ENCODE measurements at regions not wholly inside any gene's neighbourhood (a gene's known extent, or its start where the extent isn't known, plus 50 kb on each side); places are given as distances from the start of the nearest gene placed in this dataset.

GRCh38 chr7:131867461-131867860 is 311.0 kb upstream of the PODXL start:
- DNase-seq (ENCODE audit: low read depth, low spot score) = no peak
- no peak overlapping the region for H3K4me3 ChIP-seq (ENCODE audit: low read depth, low read length)
- in situ Hi-C loops (cut with HindIII; ENCODE audit: low sequenced_read_pairs) = no loop called here
- TF ChIP-seq CTCF (IDR thresholded peaks at IDR 0.05; ENCODE audit: low read depth, low read length) = no peak

- DNase-seq (ENCODE audit: low read depth, low spot score) = no peak
- in situ Hi-C loops (cut with HindIII; ENCODE audit: low sequenced_read_pairs) = no loop called here
- no peak overlapping the region for H3K4me3 ChIP-seq (ENCODE audit: low read depth, low read length)
- no peak for TF ChIP-seq CTCF (IDR thresholded peaks at IDR 0.05; ENCODE audit: low read depth, low read length)
These were observed 309.5 kb upstream of the PODXL start for GRCh38 chr7:131865911-131866310.

GRCh38 chr7:131861620-131862346 is 305.4 kb upstream of the PODXL start:
- H3K4me3 ChIP-seq (ENCODE audit: low read depth, low read length) = no peak overlapping the region
- in situ Hi-C loops (cut with HindIII; ENCODE audit: low sequenced_read_pairs) = no loop called here
- DNase-seq (ENCODE audit: low read depth, low spot score) = peak; percentile 80
- TF ChIP-seq CTCF (IDR thresholded peaks at IDR 0.05; ENCODE audit: low read depth, low read length) = peak; percentile 41

- in situ Hi-C loops (cut with HindIII; ENCODE audit: low sequenced_read_pairs) = no loop called here
- peak; percentile 96 for TF ChIP-seq CTCF (IDR thresholded peaks at IDR 0.05; ENCODE audit: low read depth, low read length)
- H3K4me3 ChIP-seq (ENCODE audit: low read depth, low read length) = no peak overlapping the region
- peak; percentile 82 for DNase-seq (ENCODE audit: low read depth, low spot score)
These were observed 302.9 kb upstream of the PODXL start for GRCh38 chr7:131859147-131859821.

GRCh38 chr7:131858611-131859010 is 302.2 kb upstream of the PODXL start:
- TF ChIP-seq CTCF (IDR thresholded peaks at IDR 0.05; ENCODE audit: low read depth, low read length) = no peak
- no peak overlapping the region for H3K4me3 ChIP-seq (ENCODE audit: low read depth, low read length)
- in situ Hi-C loops (cut with HindIII; ENCODE audit: low sequenced_read_pairs) = no loop called here
- DNase-seq (ENCODE audit: low read depth, low spot score) = no peak

GRCh38 chr7:131849472-131849871 is 293.0 kb upstream of the PODXL start:
- in situ Hi-C loops (cut with HindIII; ENCODE audit: low sequenced_read_pairs) = no loop called here
- no peak overlapping the region for H3K4me3 ChIP-seq (ENCODE audit: low read depth, low read length)
- TF ChIP-seq CTCF (IDR thresholded peaks at IDR 0.05; ENCODE audit: low read depth, low read length) = no peak
- DNase-seq (ENCODE audit: low read depth, low spot score) = no peak
